ENCODE measurements at regions not wholly inside any gene's neighbourhood (a gene's known extent, or its start where the extent isn't known, plus 50 kb on each side); places are given as distances from the start of the nearest gene placed in this dataset.

- no peaks in the 10 kb centered on the region for H3K4me1 ChIP-seq
- no peaks in the 10 kb centered on the region for H3K27me3 ChIP-seq
- intact Hi-C loops (cut with DNase I) = no loop called here
- H3K36me3 ChIP-seq = no peaks in the 10 kb centered on the region
- DNase-seq = peak; percentile 6
- no peak overlapping the region for H3K4me3 ChIP-seq
- no peak overlapping the region for H3K9ac ChIP-seq (ENCODE audit: low read depth in 2 of 2, low read length in 2 of 2)
- no peak overlapping the region for H3K27ac ChIP-seq
- no peaks in the 10 kb centered on the region for H3K9me3 ChIP-seq
- TF ChIP-seq, protein P1, sequence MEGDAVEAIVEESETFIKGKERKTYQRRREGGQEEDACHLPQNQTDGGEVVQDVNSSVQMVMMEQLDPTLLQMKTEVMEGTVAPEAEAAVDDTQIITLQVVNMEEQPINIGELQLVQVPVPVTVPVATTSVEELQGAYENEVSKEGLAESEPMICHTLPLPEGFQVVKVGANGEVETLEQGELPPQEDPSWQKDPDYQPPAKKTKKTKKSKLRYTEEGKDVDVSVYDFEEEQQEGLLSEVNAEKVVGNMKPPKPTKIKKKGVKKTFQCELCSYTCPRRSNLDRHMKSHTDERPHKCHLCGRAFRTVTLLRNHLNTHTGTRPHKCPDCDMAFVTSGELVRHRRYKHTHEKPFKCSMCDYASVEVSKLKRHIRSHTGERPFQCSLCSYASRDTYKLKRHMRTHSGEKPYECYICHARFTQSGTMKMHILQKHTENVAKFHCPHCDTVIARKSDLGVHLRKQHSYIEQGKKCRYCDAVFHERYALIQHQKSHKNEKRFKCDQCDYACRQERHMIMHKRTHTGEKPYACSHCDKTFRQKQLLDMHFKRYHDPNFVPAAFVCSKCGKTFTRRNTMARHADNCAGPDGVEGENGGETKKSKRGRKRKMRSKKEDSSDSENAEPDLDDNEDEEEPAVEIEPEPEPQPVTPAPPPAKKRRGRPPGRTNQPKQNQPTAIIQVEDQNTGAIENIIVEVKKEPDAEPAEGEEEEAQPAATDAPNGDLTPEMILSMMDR (IDR thresholded peaks at IDR 0.05) = no peak
Measured at GRCh38 chr14:101110729-101111619, 207.5 kb upstream of the RTL1 start.

DNA sequence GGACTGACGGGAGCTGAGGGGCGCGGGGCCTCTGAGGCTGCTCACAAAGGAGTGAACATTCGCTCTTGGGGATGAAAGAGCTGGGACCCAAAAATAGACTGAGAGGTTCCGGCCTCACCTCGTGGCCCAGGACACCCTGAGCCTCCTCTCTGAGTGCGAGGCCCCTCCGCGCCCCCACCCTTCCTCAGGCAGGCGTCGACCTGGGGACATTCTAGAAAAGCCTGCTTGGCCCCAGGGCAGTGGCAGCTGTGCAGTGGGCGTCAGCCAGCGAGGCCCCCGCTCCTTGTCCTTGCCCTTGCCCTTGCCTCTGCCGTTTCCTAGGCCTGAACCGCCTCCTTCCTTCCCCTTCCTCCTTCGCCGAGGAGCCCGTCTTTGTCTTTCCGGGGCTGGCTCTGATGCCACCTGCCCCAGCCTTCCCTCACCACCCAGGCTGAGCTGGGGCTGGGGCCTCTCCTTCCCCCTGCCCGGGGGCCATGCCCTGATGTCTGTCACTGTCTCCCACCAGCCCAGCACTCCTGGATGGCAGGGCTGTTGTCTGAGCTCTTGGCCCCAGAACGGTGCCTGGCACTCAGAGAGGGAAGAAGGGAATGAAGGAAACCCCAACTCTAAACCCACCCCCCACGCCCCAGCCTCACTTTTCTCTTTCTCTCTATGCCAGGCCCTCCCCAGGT lies 208.2 kb upstream of the RTL1 start:
- H3K9ac ChIP-seq (ENCODE audit: low read depth in 2 of 2, low read length in 2 of 2) = no peak overlapping the region
- no peaks in the 10 kb centered on the region for H3K9me3 ChIP-seq
- intact Hi-C loops (cut with DNase I) = no loop called here
- no peaks in the 10 kb centered on the region for H3K27me3 ChIP-seq
- H3K27ac ChIP-seq = no peak overlapping the region
- no peaks in the 10 kb centered on the region for H3K36me3 ChIP-seq
- TF ChIP-seq, protein P1 (IDR thresholded peaks at IDR 0.05) = no peak
- H3K4me1 ChIP-seq = no peaks in the 10 kb centered on the region
- peak; percentile 12 for DNase-seq
- H3K4me3 ChIP-seq = no peak overlapping the region

- Histone ChIP-seq H3K36me3 (no peaks in the 10 kb centered on the region), H3K27me3 (no peaks in the 10 kb centered on the region), H3K9me3 (no peaks in the 10 kb centered on the region), H3K27ac (no peak overlapping the region), H3K9ac (ENCODE audit: low read depth in 2 of 2, low read length in 2 of 2) (no peak overlapping the region), H3K4me1 (no peaks in the 10 kb centered on the region), H3K4me3 (no peak overlapping the region)
- intact Hi-C loops (cut with DNase I) = no loop called here
- TF ChIP-seq, protein P1 (IDR thresholded peaks at IDR 0.05) = no peak
- DNase-seq = peak; percentile 14
Measured at GRCh38 chr14:101112351-101113107, 209.0 kb upstream of the RTL1 start.

- TF ChIP-seq, protein P1 (IDR thresholded peaks at IDR 0.05) = no peak
Measured at GRCh38 chr14:101113108-101113612, 209.6 kb upstream of the RTL1 start.

More at GRCh38 chr14:101113108-101113612, 209.6 kb upstream of the RTL1 start:
- peak; percentile 4 for DNase-seq
- no peak overlapping the region for H3K4me3 ChIP-seq
- no peak overlapping the region for H3K27ac ChIP-seq
- H3K9me3 ChIP-seq = no peaks in the 10 kb centered on the region
- no peaks in the 10 kb centered on the region for H3K27me3 ChIP-seq
- intact Hi-C loops (cut with DNase I) = no loop called here
- H3K4me1 ChIP-seq = no peaks in the 10 kb centered on the region
- no peak overlapping the region for H3K9ac ChIP-seq (ENCODE audit: low read depth in 2 of 2, low read length in 2 of 2)
- H3K36me3 ChIP-seq = no peaks in the 10 kb centered on the region

Measured in colonic mucosa (tissue), 4 donors.